ENCODE measurements at regions not wholly inside any gene's neighbourhood (a gene's known extent, or its start where the extent isn't known, plus 50 kb on each side); places are given as distances from the start of the nearest gene placed in this dataset.
A peak's percentile ranks its signal among the peaks of the same experiment; 100 is the strongest.

DNA sequence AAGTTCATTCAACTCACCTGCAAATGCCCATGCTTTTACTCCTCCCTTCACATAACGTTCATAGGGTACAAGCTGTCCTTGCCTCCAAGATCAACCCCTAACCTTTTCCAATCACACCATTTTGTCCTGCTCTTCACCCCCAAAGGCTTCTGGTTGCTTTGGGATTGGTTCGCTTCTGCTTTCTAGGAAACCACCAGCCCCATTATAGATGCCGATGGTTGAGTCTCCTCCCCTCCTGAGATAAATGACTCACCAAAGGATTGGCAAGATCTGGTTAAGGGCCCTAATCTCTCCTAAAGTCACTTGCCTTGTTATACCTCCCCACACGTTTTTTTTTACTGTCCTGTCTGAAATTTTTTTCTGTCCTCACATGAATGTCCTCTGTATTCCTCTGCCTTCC lies 311.4 kb downstream of the HACE1 start:
- Histone ChIP-seq H3K36me3 (ENCODE audit: control insufficient read depth in 1 of 2, insufficient read depth in 2 of 2, low read depth in 1 of 2, low read length in 2 of 2) (no peaks in the 10 kb centered on the region), H3K4me3 (ENCODE audit: insufficient read depth in 1 of 2, low read depth in 1 of 2, low read length in 2 of 2) (no peak overlapping the region), H3K4ac (ENCODE audit: low read depth in 1 of 2, low read length in 2 of 2) (no peak overlapping the region), H2BK120ac (ENCODE audit: low read depth, low read length) (no peak overlapping the region), H3K27me3 (ENCODE audit: control insufficient read depth in 1 of 2, insufficient read depth in 1 of 2, low read length in 2 of 2) (no peaks in the 10 kb centered on the region), H3K4me2 (ENCODE audit: low read length, poor library complexity, severe bottlenecking) (no peak overlapping the region), H3K14ac (ENCODE audit: low read length in 2 of 2) (no peak overlapping the region), H3K4me1 (ENCODE audit: control insufficient read depth, insufficient read depth, low read depth, low read length) (no peaks in the 10 kb centered on the region), H4K8ac (ENCODE audit: low read length) (no peak overlapping the region), H3K9me3 (ENCODE audit: control insufficient read depth, low read length) (no peaks in the 10 kb centered on the region), H4K91ac (ENCODE audit: low read length) (no peak overlapping the region), H3K27ac (ENCODE audit: low read length, poor library complexity, severe bottlenecking) (no peak overlapping the region), H3K79me1 (replicated peaks; ENCODE audit: low read length, poor library complexity, severe bottlenecking) (no peaks in the 10 kb centered on the region), H3K9ac (ENCODE audit: low read length) (no peak overlapping the region), H2AFZ (ENCODE audit: low read depth, low read length) (no peak overlapping the region), H2BK5ac (ENCODE audit: low read depth, low read length, poor library complexity, severe bottlenecking) (no peak overlapping the region), H2AK5ac (ENCODE audit: low read length, severe bottlenecking) (no peak overlapping the region), H3K23ac (ENCODE audit: low read length in 2 of 2) (no peak overlapping the region), H3K18ac (ENCODE audit: low read depth in 1 of 2, low read length in 2 of 2) (peak overlapping the region in 1 of 2 experiments; percentile 12), H2BK12ac (ENCODE audit: low read length in 2 of 2) (peak overlapping the region in 1 of 2 experiments; percentile 63), H2BK15ac (ENCODE audit: low read depth, poor library complexity, severe bottlenecking) (no peak overlapping the region)
- no peak for DNase-seq
- WGBS = 53% methylated on average over 4 of the region's 4 CpGs

DNA sequence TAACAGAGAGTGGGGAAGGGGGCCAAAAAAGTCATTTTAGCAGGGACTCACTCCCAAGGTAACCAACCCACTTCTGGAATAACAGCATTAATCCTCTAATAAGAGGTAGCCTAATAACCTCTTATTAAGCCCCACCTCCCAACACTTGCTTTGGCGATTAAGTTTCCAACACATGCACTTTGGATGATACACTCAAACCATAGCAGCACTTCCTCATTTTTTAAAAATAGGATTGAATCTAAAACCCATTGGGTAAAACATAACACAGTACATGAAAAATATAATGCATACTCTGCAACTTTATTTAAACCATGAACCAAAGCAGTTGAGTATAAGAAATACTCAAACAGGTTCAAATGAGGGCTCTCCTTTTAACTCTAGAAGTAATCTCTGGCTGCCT lies 318.3 kb downstream of the HACE1 start:
- Histone ChIP-seq H3K23ac (ENCODE audit: low read length in 2 of 2) (no peak overlapping the region), H3K4ac (ENCODE audit: low read depth in 1 of 2, low read length in 2 of 2) (no peak overlapping the region), H3K9me3 (ENCODE audit: control insufficient read depth, low read length) (no peaks in the 10 kb centered on the region), H3K4me2 (ENCODE audit: low read length, poor library complexity, severe bottlenecking) (no peak overlapping the region), H2BK5ac (ENCODE audit: low read depth, low read length, poor library complexity, severe bottlenecking) (no peak overlapping the region), H3K9ac (ENCODE audit: low read length) (no peak overlapping the region), H3K14ac (ENCODE audit: low read length in 2 of 2) (no peak overlapping the region), H3K79me1 (replicated peaks; ENCODE audit: low read length, poor library complexity, severe bottlenecking) (no peaks in the 10 kb centered on the region), H3K27me3 (ENCODE audit: control insufficient read depth in 1 of 2, insufficient read depth in 1 of 2, low read length in 2 of 2) (peaks cover 0 to 2% of the 10 kb centered on the region in 2 experiments), H2BK120ac (ENCODE audit: low read depth, low read length) (peak overlapping the region; percentile 66), H2AFZ (ENCODE audit: low read depth, low read length) (no peak overlapping the region), H3K18ac (ENCODE audit: low read depth in 1 of 2, low read length in 2 of 2) (peak overlapping the region in 1 of 2 experiments; percentile 5), H3K27ac (ENCODE audit: low read length, poor library complexity, severe bottlenecking) (peak overlapping the region; percentile 23), H3K36me3 (ENCODE audit: control insufficient read depth in 1 of 2, insufficient read depth in 2 of 2, low read depth in 1 of 2, low read length in 2 of 2) (no peaks in the 10 kb centered on the region), H2BK15ac (ENCODE audit: low read depth, poor library complexity, severe bottlenecking) (no peak overlapping the region), H3K4me3 (ENCODE audit: insufficient read depth in 1 of 2, low read depth in 1 of 2, low read length in 2 of 2) (no peak overlapping the region), H4K91ac (ENCODE audit: low read length) (no peak overlapping the region), H2BK12ac (ENCODE audit: low read length in 2 of 2) (no peak overlapping the region), H2AK5ac (ENCODE audit: low read length, severe bottlenecking) (no peak overlapping the region), H4K8ac (ENCODE audit: low read length) (no peak overlapping the region), H3K4me1 (ENCODE audit: control insufficient read depth, insufficient read depth, low read depth, low read length) (no peaks in the 10 kb centered on the region)
- no peak for DNase-seq
- 67% methylated on average over 1 of the region's 1 CpG for WGBS

DNA sequence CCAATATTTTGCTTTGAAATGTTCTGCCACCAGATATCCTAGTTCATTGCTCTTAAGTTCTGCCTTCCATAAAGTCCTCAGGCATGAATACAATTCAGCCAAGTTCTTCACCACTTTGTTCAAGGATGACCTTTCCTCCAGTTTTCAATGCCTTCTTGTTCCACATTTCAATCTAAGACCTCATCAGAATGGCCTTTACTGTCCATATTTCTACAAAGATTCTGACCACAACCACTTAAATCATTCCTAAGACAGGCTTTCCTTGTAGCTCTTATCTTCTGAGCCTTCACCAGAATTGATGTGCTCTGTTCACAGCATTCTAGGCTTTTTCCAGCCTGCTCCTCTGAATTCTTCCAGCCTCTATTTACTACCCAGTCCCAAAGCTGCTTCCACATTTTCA lies 319.0 kb downstream of the HACE1 start:
- Histone ChIP-seq H3K4ac (ENCODE audit: low read depth in 1 of 2, low read length in 2 of 2) (no peak overlapping the region), H4K8ac (ENCODE audit: low read length) (no peak overlapping the region), H3K4me3 (ENCODE audit: insufficient read depth in 1 of 2, low read depth in 1 of 2, low read length in 2 of 2) (no peak overlapping the region), H3K23ac (ENCODE audit: low read length in 2 of 2) (no peak overlapping the region), H3K79me1 (replicated peaks; ENCODE audit: low read length, poor library complexity, severe bottlenecking) (no peaks in the 10 kb centered on the region), H2BK120ac (ENCODE audit: low read depth, low read length) (no peak overlapping the region), H2AK5ac (ENCODE audit: low read length, severe bottlenecking) (no peak overlapping the region), H3K27ac (ENCODE audit: low read length, poor library complexity, severe bottlenecking) (peak overlapping the region; percentile 61), H2AFZ (ENCODE audit: low read depth, low read length) (no peak overlapping the region), H3K9ac (ENCODE audit: low read length) (no peak overlapping the region), H3K36me3 (ENCODE audit: control insufficient read depth in 1 of 2, insufficient read depth in 2 of 2, low read depth in 1 of 2, low read length in 2 of 2) (no peaks in the 10 kb centered on the region), H2BK5ac (ENCODE audit: low read depth, low read length, poor library complexity, severe bottlenecking) (no peak overlapping the region), H3K18ac (ENCODE audit: low read depth in 1 of 2, low read length in 2 of 2) (no peak overlapping the region), H2BK12ac (ENCODE audit: low read length in 2 of 2) (no peak overlapping the region), H4K91ac (ENCODE audit: low read length) (no peak overlapping the region), H3K4me1 (ENCODE audit: control insufficient read depth, insufficient read depth, low read depth, low read length) (no peaks in the 10 kb centered on the region), H3K27me3 (ENCODE audit: control insufficient read depth in 1 of 2, insufficient read depth in 1 of 2, low read length in 2 of 2) (peaks cover 0 to 2% of the 10 kb centered on the region in 2 experiments), H3K9me3 (ENCODE audit: control insufficient read depth, low read length) (no peaks in the 10 kb centered on the region), H3K14ac (ENCODE audit: low read length in 2 of 2) (no peak overlapping the region), H3K4me2 (ENCODE audit: low read length, poor library complexity, severe bottlenecking) (no peak overlapping the region), H2BK15ac (ENCODE audit: low read depth, poor library complexity, severe bottlenecking) (no peak overlapping the region)
- DNase-seq = peak; percentile 94

DNA sequence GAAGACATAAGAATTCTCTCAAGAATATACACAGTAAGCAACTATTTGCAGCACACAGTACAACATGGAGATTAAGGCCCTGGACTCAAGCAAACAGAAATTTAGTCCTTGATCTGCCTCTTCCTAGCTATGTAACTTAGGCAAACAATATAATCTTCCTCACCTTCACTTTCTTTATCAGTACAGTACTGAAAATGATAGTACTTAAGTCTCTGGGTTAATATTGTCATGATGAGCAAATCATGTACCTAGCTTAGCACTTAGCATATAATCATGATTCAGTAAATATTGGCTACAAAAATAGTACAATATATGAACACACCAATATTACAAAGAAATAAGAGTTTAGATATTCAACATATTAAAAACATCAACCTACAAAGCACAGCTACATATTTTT lies 320.5 kb downstream of the HACE1 start:
- Histone ChIP-seq H3K27me3 (ENCODE audit: control insufficient read depth in 1 of 2, insufficient read depth in 1 of 2, low read length in 2 of 2) (peaks cover 0 to 2% of the 10 kb centered on the region in 2 experiments), H4K8ac (ENCODE audit: low read length) (no peak overlapping the region), H3K18ac (ENCODE audit: low read depth in 1 of 2, low read length in 2 of 2) (no peak overlapping the region), H2AK5ac (ENCODE audit: low read length, severe bottlenecking) (no peak overlapping the region), H3K4me3 (ENCODE audit: insufficient read depth in 1 of 2, low read depth in 1 of 2, low read length in 2 of 2) (no peak overlapping the region), H2BK120ac (ENCODE audit: low read depth, low read length) (no peak overlapping the region), H3K4ac (ENCODE audit: low read depth in 1 of 2, low read length in 2 of 2) (no peak overlapping the region), H3K4me1 (ENCODE audit: control insufficient read depth, insufficient read depth, low read depth, low read length) (no peaks in the 10 kb centered on the region), H3K9me3 (ENCODE audit: control insufficient read depth, low read length) (no peaks in the 10 kb centered on the region), H3K36me3 (ENCODE audit: control insufficient read depth in 1 of 2, insufficient read depth in 2 of 2, low read depth in 1 of 2, low read length in 2 of 2) (no peaks in the 10 kb centered on the region), H2BK15ac (ENCODE audit: low read depth, poor library complexity, severe bottlenecking) (no peak overlapping the region), H3K23ac (ENCODE audit: low read length in 2 of 2) (no peak overlapping the region), H2BK12ac (ENCODE audit: low read length in 2 of 2) (no peak overlapping the region), H2BK5ac (ENCODE audit: low read depth, low read length, poor library complexity, severe bottlenecking) (no peak overlapping the region), H4K91ac (ENCODE audit: low read length) (no peak overlapping the region), H3K4me2 (ENCODE audit: low read length, poor library complexity, severe bottlenecking) (no peak overlapping the region), H2AFZ (ENCODE audit: low read depth, low read length) (no peak overlapping the region), H3K27ac (ENCODE audit: low read length, poor library complexity, severe bottlenecking) (no peak overlapping the region), H3K79me1 (replicated peaks; ENCODE audit: low read length, poor library complexity, severe bottlenecking) (no peaks in the 10 kb centered on the region), H3K14ac (ENCODE audit: low read length in 2 of 2) (no peak overlapping the region), H3K9ac (ENCODE audit: low read length) (no peak overlapping the region)
- no peak for DNase-seq

All from mesenchymal stem cell (in vitro differentiated cells and primary cell).